ENCODE measurements at regions not wholly inside any gene's neighbourhood (a gene's known extent, or its start where the extent isn't known, plus 50 kb on each side); places are given as distances from the start of the nearest gene placed in this dataset.

DNA sequence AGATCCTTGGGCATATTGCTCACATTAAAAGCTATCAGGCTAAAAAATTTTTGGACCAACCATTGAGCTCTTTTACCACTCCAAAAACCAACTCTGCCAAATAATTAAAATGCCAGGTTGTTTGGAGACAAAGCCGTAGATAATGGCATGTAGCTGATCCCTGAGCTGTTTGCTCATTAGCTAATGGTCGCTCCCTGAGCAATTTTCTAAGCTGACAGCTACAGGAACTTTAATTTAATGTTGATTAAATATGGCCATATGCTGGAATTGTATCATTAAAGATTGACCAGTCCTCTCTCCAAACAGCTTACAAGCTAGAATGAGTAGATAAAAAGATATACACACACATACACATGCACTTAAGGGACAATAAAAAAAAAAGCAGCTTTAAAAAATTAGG lies 216.2 kb upstream of the ARHGAP20 start:
- no peak for DNase-seq (ENCODE audit: low read depth in 3 of 3)

DNA sequence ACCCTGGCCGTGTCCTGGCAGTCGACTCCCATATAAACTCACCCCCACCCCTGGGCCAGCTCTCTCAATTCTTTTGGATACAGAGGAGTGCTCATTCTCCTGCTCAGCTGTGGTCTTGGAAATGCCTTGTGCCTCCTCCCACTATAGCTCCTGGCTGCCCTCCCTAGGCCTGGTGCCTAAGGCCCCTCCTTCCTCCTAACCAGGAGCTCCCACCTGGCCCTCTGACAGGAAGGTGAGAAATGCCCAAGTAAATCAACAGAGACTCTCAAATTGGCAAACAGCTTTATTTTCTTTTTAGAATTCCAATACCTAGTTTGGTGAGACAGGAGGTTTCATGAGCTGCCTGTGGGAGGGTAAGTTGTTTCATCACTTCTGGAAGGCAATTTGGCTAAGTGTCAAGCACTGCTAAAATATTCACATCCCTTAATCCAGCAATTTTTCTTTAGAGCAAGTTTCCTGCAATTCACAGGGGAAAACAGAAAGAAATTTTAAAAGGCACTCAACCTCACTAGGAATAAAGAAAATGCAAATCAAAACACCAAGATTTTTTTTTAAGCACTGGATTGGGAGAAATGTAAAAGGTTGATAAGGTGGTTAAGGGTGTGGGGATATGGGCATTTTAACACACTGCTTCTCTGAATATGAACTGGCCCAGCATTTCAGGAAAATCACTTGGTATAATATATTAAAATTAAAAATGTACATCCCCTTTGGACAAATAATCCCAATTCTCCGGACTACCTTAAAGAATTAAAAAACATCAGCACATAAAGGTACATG lies 209.7 kb upstream of the ARHGAP20 start:
- DNase-seq (ENCODE audit: low read depth in 3 of 3), result no peak

DNA sequence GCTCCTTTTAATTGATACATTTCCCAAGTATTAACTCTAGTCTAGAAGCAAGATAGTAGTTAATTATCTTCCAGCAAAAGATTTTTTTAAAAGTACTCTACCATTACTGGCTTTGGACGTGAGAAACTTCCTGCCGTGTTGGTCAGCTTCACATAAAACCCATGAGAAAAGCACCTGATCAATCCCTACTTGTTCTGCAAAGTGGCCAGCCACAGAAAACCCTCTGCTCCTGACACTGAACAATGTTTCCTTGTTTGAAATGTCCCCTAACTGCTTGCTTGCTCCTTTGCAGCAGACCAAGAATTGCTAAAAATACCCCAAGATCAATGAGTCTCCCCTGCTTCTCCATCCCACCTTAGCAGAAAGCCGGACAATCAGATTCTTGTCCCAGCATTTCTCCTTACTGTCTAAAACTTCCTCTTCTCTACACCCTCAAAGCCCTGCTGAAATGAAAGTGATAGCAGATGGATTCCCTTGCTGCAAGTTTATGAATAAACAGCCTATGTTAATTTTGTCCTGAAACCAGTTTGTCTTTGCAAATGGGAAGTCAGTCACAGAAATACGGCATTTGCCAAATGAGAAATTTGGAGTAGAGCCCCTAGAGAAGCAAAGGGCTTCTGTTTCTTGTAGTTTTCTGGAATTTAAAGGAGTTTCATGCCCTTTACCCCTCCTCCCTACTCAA lies 207.1 kb upstream of the ARHGAP20 start:
- no peak for DNase-seq (ENCODE audit: low read depth in 3 of 3)

DNA sequence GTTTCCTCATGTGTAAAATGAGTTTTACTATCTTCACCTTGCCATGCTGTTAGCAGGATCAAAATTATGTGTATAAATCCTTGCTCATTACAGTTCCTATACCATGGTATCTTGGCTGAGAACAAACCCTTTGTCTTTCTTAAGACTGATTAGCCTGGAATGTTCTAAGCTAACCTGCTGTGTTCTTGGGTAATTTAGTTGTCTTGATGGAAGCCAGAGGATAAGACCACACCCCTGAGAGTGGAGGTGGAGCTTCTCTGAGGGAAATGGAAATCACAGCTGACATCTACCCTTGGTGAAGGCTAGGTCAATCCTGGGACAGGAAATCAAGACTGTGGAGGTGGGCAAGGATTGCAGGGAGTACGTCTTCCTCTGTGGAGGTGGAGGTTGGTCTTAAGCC lies 206.1 kb upstream of the ARHGAP20 start:
- DNase-seq (ENCODE audit: low read depth in 3 of 3), result no peak

DNA sequence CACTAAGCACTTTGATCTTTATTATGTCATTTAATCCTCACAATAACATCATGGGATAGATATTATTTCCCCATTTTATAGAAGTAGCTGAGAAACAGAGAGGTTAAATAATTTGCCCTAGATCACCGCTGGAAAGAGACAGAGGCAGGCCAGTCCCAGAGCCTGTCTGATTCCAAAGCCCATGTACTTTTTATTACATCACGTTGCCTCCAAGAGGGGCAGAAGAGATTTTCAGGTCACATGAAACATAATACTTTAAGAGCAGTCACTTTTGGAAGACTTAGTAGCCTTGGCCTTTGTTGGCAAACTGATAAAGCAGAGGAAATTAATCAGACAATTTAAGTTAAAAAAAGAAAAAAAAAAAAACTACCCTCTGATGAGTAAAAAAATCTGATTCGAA lies 200.2 kb upstream of the ARHGAP20 start:
- DNase-seq (ENCODE audit: low read depth in 3 of 3), result no peak

DNA sequence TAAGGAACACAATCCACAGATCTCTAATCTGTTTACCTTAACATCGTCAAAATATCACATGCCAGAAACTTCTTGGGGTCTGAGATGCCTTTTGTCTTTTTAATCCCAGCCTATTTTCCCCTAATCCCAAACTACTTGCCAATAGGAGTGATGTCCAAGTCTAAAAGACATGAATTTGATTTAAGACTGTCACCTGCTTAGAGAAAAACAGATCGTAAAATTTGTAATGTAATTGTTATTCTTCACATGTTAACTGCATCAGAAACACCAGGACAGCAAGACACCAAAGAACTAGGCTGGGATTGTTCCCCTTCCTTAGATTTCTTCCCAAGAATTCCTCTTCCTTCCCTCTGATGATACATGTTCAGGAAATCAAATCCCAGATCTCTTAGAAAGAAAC lies 198.1 kb upstream of the ARHGAP20 start:
- DNase-seq (ENCODE audit: low read depth in 3 of 3), result no peak

DNA sequence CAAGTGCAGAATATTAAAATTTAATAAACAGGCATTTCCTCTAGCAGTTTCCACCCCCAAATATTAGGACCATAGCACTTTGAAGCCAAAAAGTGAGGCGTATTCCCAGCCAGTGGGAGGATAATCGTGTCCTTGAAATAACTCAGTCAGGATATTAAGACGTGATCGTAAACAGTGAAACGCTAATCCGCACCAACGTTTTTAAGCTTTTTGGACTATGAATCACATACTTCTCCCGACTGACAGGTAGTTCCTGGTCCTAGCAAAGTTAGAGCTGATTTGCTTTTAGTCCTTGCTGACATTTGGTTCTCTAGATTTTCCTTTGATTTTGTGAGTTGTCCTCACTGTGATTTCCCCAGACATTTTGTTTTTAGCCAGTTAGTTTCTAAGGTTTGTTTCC lies 197.1 kb upstream of the ARHGAP20 start:
- no peak for DNase-seq (ENCODE audit: low read depth in 3 of 3)

DNA sequence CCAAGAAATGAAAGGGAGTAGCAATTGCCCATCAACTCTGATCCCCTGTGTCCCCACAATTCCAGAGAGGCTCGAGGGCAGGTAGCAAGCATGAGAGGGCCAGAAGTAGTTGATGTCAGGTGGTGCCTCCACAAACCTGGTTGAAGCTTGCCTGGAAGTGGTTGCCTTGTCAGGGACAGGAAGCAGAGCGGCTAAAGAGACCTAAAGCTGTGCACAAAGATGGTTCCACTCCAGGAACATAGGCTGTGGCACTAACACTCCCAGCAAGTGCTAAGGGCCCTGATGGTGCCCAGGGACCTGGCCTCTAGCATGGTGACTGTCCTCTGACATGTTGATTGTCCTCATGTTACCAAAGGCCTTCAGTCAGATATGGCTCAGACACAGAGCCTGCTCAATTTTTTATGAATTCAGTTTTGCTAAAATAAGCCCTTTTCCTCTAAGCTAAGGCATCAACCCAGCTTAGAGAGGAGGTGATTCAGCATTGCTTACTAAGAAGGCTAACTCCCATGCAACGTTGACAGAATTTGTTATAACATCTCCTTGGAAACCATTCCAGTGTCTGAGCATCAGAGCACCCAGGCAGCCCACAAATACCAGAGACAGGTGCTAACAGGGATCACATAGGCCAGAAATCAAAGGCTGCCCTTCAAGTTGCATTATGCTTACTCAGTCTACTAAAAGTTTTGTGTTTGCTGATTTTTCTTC lies 196.3 kb upstream of the ARHGAP20 start:
- DNase-seq (ENCODE audit: low read depth in 3 of 3), result no peak

DNA sequence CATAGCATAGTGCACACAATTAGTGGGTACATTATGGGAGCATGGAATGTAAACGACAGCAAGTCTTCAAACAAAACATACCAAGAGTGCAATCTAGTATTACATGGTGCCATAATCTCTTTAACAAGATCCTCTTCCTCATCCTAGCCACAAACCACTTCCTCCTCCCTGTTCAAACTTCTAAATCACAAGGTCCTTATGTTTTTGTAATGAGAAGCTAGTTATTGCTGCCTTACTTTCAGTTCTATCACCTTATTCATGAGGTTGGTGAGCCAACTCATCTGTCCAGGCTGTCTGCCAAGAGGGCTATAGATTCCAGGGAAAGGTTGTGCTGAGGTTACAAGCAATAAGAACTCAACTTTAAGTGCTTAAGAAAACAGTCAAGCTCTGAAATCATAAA lies 195.4 kb upstream of the ARHGAP20 start:
- DNase-seq (ENCODE audit: low read depth in 3 of 3), result peak in 1 of 3 donors; percentile 5

DNA sequence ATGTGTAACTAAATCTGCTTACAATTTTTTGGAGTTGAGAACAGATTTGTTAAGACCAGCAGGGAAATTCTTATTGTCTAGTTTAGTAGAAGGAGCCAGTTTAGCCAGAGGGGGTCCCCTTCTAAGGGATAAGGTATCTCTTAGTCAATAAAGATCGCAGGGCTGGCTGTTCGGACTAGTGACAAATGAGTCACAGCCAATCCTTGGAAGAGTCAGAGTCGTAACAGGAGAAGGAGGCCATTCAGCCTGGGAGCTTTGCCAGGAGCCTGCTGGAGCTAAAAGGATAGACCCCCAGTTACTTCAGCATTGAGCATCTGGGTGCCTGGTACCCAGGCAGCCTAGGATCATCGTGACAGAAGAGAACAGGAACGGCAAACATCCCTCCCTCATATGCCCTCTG lies 191.6 kb upstream of the ARHGAP20 start:
- no peak for DNase-seq (ENCODE audit: low read depth in 3 of 3)

DNA sequence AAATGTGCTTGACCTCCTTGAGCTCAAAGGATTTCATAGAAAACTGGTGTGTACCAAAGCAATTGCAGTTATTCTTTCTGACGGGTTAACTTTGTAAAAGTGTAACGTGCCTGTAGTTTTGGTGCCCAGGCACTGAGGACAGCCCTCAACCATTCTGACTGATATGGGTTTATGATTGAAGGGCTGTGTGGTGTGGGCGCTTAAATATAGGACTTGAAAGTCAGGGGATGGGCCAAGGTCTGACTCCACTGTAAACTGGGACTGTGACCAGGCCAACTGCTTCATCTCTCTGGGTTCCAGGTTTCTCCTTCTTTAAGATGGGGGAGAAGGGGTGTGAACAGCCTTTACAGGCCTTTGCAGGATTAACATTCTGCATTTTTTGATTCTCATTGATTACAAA lies 191.1 kb upstream of the ARHGAP20 start:
- no peak for DNase-seq (ENCODE audit: low read depth in 3 of 3)

DNA sequence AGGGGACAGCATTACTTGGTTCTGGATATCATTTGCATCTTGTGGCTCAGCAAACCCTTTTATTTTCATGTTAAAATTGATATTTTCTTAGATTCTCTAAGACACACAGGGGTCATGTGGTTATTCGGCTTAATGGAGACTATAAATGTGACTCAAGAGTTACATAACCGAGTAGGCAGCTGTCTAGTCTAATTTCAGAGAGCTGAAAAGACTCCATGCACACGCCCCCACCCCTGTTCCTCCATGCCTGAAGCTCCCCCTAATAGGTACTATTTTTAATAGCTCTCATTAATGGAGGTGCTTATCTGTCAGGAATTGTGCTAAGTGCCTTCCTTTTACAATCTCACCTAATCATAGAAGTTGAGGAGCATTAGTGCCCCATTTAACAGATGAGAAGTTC lies 189.2 kb upstream of the ARHGAP20 start:
- no peak for DNase-seq (ENCODE audit: low read depth in 3 of 3)

DNA sequence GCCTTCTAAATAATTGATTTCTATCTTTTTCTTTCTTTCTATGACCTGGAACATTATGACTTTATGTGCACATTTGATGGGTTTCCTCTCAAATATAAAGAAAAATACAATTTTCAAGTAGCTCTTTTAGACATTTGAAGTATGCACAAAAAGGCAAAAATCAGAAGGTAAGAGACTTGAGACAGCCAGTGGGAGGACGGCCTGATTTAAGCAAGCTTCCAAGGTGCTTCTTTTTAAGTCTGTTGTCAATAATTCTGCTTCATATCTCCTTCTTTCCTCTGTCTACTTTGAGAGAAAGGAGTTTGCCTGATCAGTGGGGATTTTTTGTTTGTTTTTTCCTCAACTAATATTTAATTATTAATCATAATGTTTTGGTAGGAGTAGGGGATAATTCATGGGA lies 188.2 kb upstream of the ARHGAP20 start:
- DNase-seq (ENCODE audit: low read depth in 3 of 3), result no peak

DNA sequence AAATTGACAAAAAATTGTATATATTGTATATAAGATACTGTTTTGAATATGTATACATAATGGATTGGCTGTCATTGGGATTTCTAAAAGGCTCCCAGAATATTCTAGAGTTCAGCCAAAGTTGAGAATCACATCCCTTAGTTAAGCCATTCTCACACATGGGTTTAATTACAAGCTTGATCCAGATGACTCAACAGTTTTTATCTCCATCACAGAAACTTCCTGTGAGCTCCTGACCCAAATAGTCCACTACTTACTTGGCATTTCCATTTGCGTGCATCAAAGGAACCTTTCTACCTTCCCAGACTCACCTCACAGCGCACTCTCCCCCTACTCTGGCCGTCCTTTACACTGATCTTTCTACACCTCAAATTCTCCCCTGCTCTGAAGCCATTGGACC lies 184.8 kb upstream of the ARHGAP20 start:
- no peak for DNase-seq (ENCODE audit: low read depth in 3 of 3)

DNA sequence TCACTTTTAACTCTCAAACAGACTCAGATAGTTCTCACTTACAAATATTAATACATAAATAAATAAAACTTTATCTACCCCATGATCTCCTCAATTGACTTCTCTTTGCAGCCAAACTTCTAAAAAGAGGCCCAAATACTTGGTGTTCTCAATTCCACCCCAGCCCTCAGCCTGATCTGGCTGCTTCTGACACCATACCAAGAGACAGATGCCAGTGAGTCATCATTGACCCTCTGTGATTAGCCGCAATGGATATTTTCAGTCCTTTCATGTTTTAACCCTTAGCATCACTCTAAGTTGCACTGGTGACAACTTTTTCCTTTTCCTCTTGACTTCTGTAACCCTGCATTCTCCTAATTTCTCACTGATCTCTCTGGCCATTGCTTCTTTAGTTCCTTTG lies 184.1 kb upstream of the ARHGAP20 start:
- no peak for DNase-seq (ENCODE audit: low read depth in 3 of 3)

DNA sequence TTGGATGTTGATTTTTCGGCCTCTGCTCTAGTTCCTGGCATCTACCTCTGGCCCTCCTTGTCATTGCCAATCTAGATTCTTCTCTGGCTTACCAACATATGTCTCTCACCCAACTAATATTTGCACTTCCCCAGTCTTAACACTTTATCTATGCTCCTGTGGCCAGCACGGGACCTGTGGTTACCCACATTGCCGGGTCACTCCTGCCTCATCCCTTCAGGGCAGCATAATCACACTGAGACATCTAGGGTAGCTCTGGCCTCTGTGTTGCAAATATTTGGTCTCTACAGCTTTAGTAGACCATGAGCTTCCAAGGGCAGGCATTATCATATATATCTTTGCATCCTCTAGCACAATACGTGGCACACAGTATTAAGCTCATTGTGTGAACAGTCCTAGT lies 182.0 kb upstream of the ARHGAP20 start:
- no peak for DNase-seq (ENCODE audit: low read depth in 3 of 3)

DNA sequence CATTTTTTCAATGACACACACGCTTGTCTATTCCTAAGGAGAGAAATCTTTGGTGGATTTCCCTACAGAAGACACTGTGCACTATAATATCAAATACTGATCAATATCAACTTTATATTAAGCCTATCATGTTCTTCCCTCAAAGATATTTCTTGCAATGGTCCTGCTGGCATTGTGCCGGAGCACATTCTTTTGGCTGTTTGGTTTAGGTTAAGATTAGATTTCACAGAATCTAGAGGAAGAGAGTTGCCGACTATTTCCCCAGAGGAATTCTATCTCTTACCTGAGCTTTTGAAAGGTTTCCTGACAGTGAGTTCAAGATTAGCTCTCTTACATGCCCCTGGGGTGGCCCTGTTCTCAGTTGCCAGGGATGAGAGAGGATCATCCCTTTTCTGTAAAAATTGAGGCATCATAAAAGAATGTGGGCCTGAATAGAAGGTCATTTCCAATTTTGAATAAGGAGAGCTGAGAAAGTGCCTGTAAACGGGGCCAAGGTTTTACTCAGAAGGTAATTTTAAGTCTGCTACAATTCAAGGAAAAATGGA lies 180.6 kb upstream of the ARHGAP20 start:
- no peak for DNase-seq (ENCODE audit: low read depth in 3 of 3)

DNA sequence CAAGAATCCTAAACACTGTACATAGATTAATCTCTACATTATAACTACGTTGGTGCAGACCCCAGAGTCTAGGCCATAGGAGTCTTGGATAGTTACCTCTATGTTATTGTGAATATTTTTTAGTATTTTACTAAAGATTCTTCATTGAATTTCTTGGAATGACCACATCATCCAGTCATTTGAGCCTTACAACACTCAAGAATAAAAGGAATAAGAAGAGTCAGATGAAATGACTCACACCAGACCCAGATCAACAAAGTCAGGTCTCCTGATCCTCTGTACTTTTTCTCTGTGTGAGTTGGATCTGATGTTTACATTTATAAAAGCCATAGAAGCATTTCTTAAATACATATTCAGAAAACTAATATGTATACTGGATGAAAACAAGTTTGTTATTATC lies 179.2 kb upstream of the ARHGAP20 start:
- no peak for DNase-seq (ENCODE audit: low read depth in 3 of 3)

DNA sequence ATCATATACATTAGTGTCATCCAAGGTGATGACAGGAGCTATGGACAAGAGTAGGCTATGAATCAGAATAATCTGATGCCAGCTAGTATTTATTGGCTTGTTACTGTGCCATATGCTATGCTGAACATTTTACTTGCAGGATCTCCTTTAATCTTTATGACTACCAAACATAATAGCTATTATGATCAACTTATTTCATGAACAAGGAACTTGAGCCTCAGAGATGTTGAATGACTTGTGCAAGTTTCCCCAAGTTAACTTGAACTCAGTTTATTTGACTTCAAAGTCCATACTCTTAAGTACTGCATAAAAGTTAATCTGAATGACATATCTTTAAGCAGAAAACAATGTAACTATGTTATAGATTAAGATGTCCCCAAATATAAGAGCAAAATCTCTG lies 178.8 kb upstream of the ARHGAP20 start:
- no peak for DNase-seq (ENCODE audit: low read depth in 3 of 3)

DNA sequence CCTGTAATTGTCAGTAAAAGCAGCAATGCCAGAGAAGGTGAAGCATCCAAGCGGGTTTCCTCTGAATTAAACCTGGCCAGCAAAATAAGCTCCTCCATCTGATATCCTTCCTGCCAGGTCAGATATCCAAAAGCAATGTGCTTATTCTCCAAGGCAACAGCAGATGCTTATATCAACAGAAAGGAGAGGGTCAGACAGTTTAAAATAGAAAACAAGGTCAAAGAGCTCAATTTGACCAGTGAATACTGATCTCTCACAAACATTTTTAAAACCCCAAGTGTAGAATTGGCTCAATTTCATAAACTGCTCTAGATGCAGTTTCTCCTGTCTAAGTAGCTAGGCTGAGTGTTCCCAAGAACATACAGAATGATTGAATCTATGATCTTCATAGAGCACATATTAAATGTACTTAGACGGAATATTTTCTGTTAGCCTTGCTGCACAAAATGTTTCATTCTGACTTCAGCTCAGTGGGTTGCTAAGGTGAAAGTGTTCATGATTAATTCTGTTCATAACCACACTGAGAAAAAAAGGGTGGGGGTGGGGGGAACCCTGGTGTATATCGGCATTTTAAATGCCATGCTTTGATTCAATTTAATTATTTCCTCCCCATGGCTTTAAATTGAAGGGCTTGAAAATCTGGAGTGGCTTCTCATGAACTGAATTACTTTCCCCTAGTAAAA lies 174.2 kb upstream of the ARHGAP20 start:
- DNase-seq (ENCODE audit: low read depth in 3 of 3), result no peak

DNA sequence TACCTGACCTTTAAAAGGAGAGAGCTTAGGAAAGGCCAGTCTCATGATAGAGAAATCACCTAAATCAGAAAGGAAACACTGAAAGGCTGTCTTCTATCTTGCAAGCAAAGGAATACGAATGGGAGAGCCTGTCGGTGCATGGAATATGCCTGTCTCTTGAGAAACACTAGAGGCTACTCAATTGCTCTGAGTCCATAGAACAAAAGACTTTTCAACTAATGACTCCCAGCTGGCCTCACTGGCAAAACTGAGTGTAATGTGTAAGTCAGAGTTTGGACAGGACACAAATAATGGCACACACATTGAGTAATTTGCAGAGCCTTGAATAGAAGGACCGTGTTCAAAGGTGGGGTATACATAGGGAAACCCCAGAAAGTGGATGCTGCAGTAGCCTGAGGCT lies 171.0 kb upstream of the ARHGAP20 start:
- DNase-seq (ENCODE audit: low read depth in 3 of 3), result no peak

DNA sequence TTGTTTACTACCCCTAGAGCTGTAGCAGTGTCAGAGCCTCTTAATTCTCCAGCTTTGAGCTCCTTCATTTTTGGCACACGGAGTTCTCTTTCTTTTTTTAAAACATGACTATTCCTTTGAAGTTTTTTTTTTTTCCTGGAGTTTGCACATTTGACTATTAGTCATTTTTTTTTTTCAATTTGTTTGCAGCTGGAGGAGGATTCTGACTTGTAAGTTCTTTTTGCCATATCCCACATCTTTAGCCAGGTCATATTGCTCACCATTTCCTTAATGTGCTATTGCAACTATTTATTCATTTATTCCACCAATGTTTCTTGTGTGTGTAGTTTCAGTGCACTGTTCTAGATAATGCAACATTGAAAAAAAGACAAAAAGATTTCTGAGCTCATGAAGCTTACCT lies 166.3 kb upstream of the ARHGAP20 start:
- no peak for DNase-seq (ENCODE audit: low read depth in 3 of 3)

All from stimulated activated CD4-positive, alpha-beta T cell treated with anti-CD3 and anti-CD28 coated beads, TNF-alpha, amount 100 ng/mL, for 48 hours (primary cell).